ENCODE measurements at regions not wholly inside any gene's neighbourhood (a gene's known extent, or its start where the extent isn't known, plus 50 kb on each side); places are given as distances from the start of the nearest gene placed in this dataset.
"Not testable (repeated sequence)": the region's sequence is repeated elsewhere in the genome, so short reads cannot be mapped to it uniquely, and the experiment has no call there.

GRCh38 chr16:79834003-79834402 lies 233.5 kb upstream of the MAF start:
- not testable (repeated sequence) for TF ChIP-seq CTCF (conservative IDR thresholded peaks at IDR 0.05); ZFX (IDR thresholded peaks at IDR 0.05)

All from C4-2B (cell line).